Endothelial cell of umbilical vein (primary cell): ENCODE measurements at regions not wholly inside any gene's neighbourhood (a gene's known extent, or its start where the extent isn't known, plus 50 kb on each side); places are given as distances from the start of the nearest gene placed in this dataset.

Source experiments
- BruUV-seq: library from RNA; stranded (reverse); fragments of 400-500 nt; replicated peaks from 2 replicates; lab custom pipeline; 2021; lab: Mats Ljungman, UMichigan
- CTCF ChIA-PET: fragments of 300-600, 350-600 bp; sonication (Branson Sonifier 250); formaldehyde crosslinking; loops from one replicate; lab custom pipeline; 2021; ENCODE audit warnings: antibody characterized with exemption, inconsistent platforms; lab: Charles Lee
- POLR2A ChIA-PET: fragments of 300-600, 350-600 bp; sonication (Branson Sonifier 250); formaldehyde crosslinking; loops from one replicate; lab custom pipeline; 2021; ENCODE audit warnings: antibody characterized with exemption, inconsistent platforms; lab: Charles Lee
- DNase-seq: peaks from one replicate; pipeline ENCODE4 v3.0.0-alpha.2; 2011; ENCODE audit warnings: low read depth, low spot score
- FAIRE-seq: peaks from 2 replicates; lab custom pipeline; 2011; peaks lifted over from hg19 to GRCh38; lab: Jason Lieb, UNC
- H2AFZ ChIP-seq: 2 replicates; pipeline ENCODE4 v1.6.0; 2012; ENCODE audit warnings: low read depth, low read length, control low read depth, inconsistent platforms
- H3K27ac ChIP-seq: 2 replicates; pipeline ENCODE4 v1.5.1; 2011; ENCODE audit warnings: low read depth, mild to moderate bottlenecking, control low read depth, low read length, moderate library complexity; ENCODE audit not compliant: insufficient read depth
- H3K27me3 ChIP-seq, 2 experiments: 2 replicates each; pipeline versions ENCODE4 v1.6.0 to v1.6.1; 2011; ENCODE audit warnings: low read length in 2 of 2, mixed read lengths in 1 of 2; ENCODE audit not compliant: control insufficient read depth in 2 of 2, insufficient read depth in 2 of 2
- H3K36me3 ChIP-seq, 2 experiments: 2 replicates in 1 of 2; 3 replicates in 1 of 2; pipeline ENCODE4 v1.5.1; 2011; ENCODE audit warnings: low read length in 2 of 2, mild to moderate bottlenecking in 1 of 2, moderate library complexity in 1 of 2; ENCODE audit not compliant: control insufficient read depth in 2 of 2, insufficient read depth in 2 of 2; ENCODE audit errors: extremely low read depth in 1 of 2
- H3K4me1 ChIP-seq: 3 replicates; pipeline ENCODE4 v1.5.1; 2011; ENCODE audit warnings: mild to moderate bottlenecking, low read length; ENCODE audit not compliant: control insufficient read depth, insufficient read depth; ENCODE audit errors: extremely low read depth
- H3K4me2 ChIP-seq: 2 replicates; pipeline ENCODE4 v1.6.1; 2011; ENCODE audit warnings: low read length, control low read depth, mixed read lengths; ENCODE audit not compliant: insufficient read depth
- H3K4me3 ChIP-seq, 3 experiments: fragments of 200-600 bp in 1 of 3; sonication (generic), shearing (Covaris generic) in 1 of 3; replicated peaks in 1 of 3; 2 replicates each; pipeline ENCODE4 v1.5.1; 2011 to 2016; ENCODE audit warnings: control low read depth in 3 of 3, low read length in 3 of 3, mild to moderate bottlenecking in 2 of 3, inconsistent platforms in 1 of 3, low read depth in 1 of 3, moderate library complexity in 1 of 3; ENCODE audit not compliant: insufficient read depth in 1 of 3
- H3K79me2 ChIP-seq: 2 replicates; pipeline ENCODE4 v1.6.0; 2012; ENCODE audit warnings: low read length, inconsistent platforms; ENCODE audit not compliant: control insufficient read depth, insufficient read depth
- H3K9ac ChIP-seq: replicated peaks from 2 replicates; pipeline ENCODE3; 2011; ENCODE audit warnings: low read length, control low read depth; ENCODE audit not compliant: insufficient read depth; ENCODE audit errors: extremely low read depth
- H3K9me1 ChIP-seq: replicated peaks from 3 replicates; pipeline ENCODE4 v1.6.0; 2011; ENCODE audit warnings: mild to moderate bottlenecking, low read length; ENCODE audit not compliant: control insufficient read depth, insufficient read depth; ENCODE audit errors: extremely low read depth
- H3K9me3 ChIP-seq: replicated peaks from 2 replicates; pipeline ENCODE4 v1.5.1; 2012; ENCODE audit warnings: low read length, inconsistent platforms; ENCODE audit not compliant: control insufficient read depth, insufficient read depth
- H4K20me1 ChIP-seq: replicated peaks from 2 replicates; pipeline ENCODE3; 2011; ENCODE audit warnings: mild to moderate bottlenecking, low read length; ENCODE audit not compliant: control insufficient read depth, insufficient read depth; ENCODE audit errors: extremely low read depth
- CTCF ChIP-seq, 2 donors: IDR thresholded peaks; 1 replicate in 1 of 2; 2 replicates in 1 of 2; pipeline ENCODE4 v1.5.1; 2011; ENCODE audit warnings: low read length in 2 of 2, mild to moderate bottlenecking in 2 of 2, moderate library complexity in 2 of 2, control low read depth in 1 of 2, inconsistent platforms in 1 of 2, low read depth in 1 of 2; ENCODE audit not compliant: insufficient read depth in 1 of 2; ENCODE audit errors: extremely low read depth in 1 of 2
- EZH2 ChIP-seq: IDR thresholded peaks from 2 replicates; pipeline ENCODE4 v1.6.1; 2012; ENCODE audit warnings: borderline replicate concordance, low read depth, mild to moderate bottlenecking, moderate library complexity, low read length, inconsistent platforms; ENCODE audit not compliant: severe bottlenecking
- GATA2 ChIP-seq: IDR thresholded peaks from 2 replicates; pipeline ENCODE4 v1.7.0; 2011; ENCODE audit warnings: low read depth, mild to moderate bottlenecking, moderate library complexity, mixed read lengths, low read length; ENCODE audit not compliant: insufficient read length, insufficient read depth
- JUN ChIP-seq: IDR thresholded peaks from 2 replicates; pipeline ENCODE4 v1.6.1; 2011; ENCODE audit warnings: borderline replicate concordance, low read depth; ENCODE audit not compliant: insufficient read length, insufficient read depth
- MYC ChIP-seq: IDR thresholded peaks from one replicate; pipeline ENCODE4 v1.6.1; 2011; ENCODE audit warnings: mild to moderate bottlenecking, low read depth, low read length
- POLR2AphosphoS5 ChIP-seq: IDR thresholded peaks from 2 replicates; pipeline ENCODE4 v1.6.1; 2012; ENCODE audit warnings: low read depth, mild to moderate bottlenecking, control low read depth, low read length, moderate library complexity; ENCODE audit not compliant: insufficient read depth
- dilution Hi-C: fragments of 300-500 bp; cut with MboI; formaldehyde crosslinking; loops from one replicate; pipeline ENCODE4 v1.15.0; 2019; ENCODE audit warnings: low sequenced_read_pairs; ENCODE audit not compliant: extremely low pct_ligation_motif_present
- intact Hi-C: fragments of 100-400 bp; cut with micrococcal nuclease; formaldehyde crosslinking; loops from one replicate; pipeline ENCODE4 v1.10.0; 2022

- BruUV-seq: no TSS peak
- POLR2A ChIA-PET: no interaction called here
- no peak for FAIRE-seq
Measured at GRCh38 chr12:111268738-111269572, 99.9 kb downstream of the PHETA1 start.

More at GRCh38 chr12:111268738-111269572, 99.9 kb downstream of the PHETA1 start:
- Histone ChIP-seq H3K4me2 (no peak overlapping the region), H3K9me1 (no peaks in the 10 kb centered on the region), H3K36me3 (no peaks in the 10 kb centered on the region), H3K4me1 (no peaks in the 10 kb centered on the region), H3K9me3 (no peaks in the 10 kb centered on the region), H3K9ac (no peak overlapping the region), H3K27ac (no peak overlapping the region), H4K20me1 (no peaks in the 10 kb centered on the region), H2AFZ (no peak overlapping the region), H3K79me2 (no peaks in the 10 kb centered on the region), H3K27me3 (peaks cover 0 to 5% of the 10 kb centered on the region in 2 experiments), H3K4me3 (no peak overlapping the region)
- no peak for TF ChIP-seq GATA2
- TF ChIP-seq MYC: no peak
- TF ChIP-seq POLR2AphosphoS5: no peak
- TF ChIP-seq EZH2: no peak
- TF ChIP-seq JUN: no peak
- TF ChIP-seq CTCF (IDR thresholded peaks at IDR 0.05; ENCODE audit: extremely low read depth in 1 of 2, insufficient read depth in 1 of 2, low read depth in 1 of 2, low read length in 2 of 2): peak; percentile 50 to 57
- CTCF ChIA-PET: interaction anchor here (1.0 to 1.9 kb wide), 4 partner anchors 30 to 45 kb away, joined by 3 to 9 read pairs (median 4); no protein-coding TSS in a partner anchor
- no peak for DNase-seq
- intact Hi-C loops: loop anchor here (1.0 to 2.0 kb wide), 2 partner anchors 30 to 44 kb away; no protein-coding TSS in a partner anchor
- dilution Hi-C loops: no loop called here
